ENCODE measurements at regions not wholly inside any gene's neighbourhood (a gene's known extent, or its start where the extent isn't known, plus 50 kb on each side); places are given as distances from the start of the nearest gene placed in this dataset.
A peak's percentile ranks its signal among the peaks of the same experiment; 100 is the strongest.

GRCh38 chr11:111120696-111121302 lies 124.7 kb upstream of the POU2AF2 start:
- no peak overlapping the region for H3K4me3 ChIP-seq (ENCODE audit: insufficient read depth, low read depth, low read length)
- DNase-seq, result no peak
- H3K27me3 ChIP-seq (ENCODE audit: control insufficient read depth, insufficient read depth, low read length), result no peaks in the 10 kb centered on the region
- H3K36me3 ChIP-seq (replicated peaks; ENCODE audit: control insufficient read depth, insufficient read depth, low read length), result no peaks in the 10 kb centered on the region

- Histone ChIP-seq H3K4me3 (ENCODE audit: insufficient read depth, low read depth, low read length) (no peak overlapping the region), H3K27me3 (ENCODE audit: control insufficient read depth, insufficient read depth, low read length) (no peaks in the 10 kb centered on the region), H3K36me3 (replicated peaks; ENCODE audit: control insufficient read depth, insufficient read depth, low read length) (no peaks in the 10 kb centered on the region)
- no peak for DNase-seq
Measured at GRCh38 chr11:111120161-111120560, 125.4 kb upstream of the POU2AF2 start.

GRCh38 chr11:111119751-111120150 lies 125.8 kb upstream of the POU2AF2 start:
- Histone ChIP-seq H3K4me3 (ENCODE audit: insufficient read depth, low read depth, low read length) (no peak overlapping the region), H3K27me3 (ENCODE audit: control insufficient read depth, insufficient read depth, low read length) (no peaks in the 10 kb centered on the region), H3K36me3 (replicated peaks; ENCODE audit: control insufficient read depth, insufficient read depth, low read length) (no peaks in the 10 kb centered on the region)
- no peak for DNase-seq

- no peaks in the 10 kb centered on the region for H3K36me3 ChIP-seq (replicated peaks; ENCODE audit: control insufficient read depth, insufficient read depth, low read length)
- DNase-seq, result no peak
- H3K4me3 ChIP-seq (ENCODE audit: insufficient read depth, low read depth, low read length), result no peak overlapping the region
- no peaks in the 10 kb centered on the region for H3K27me3 ChIP-seq (ENCODE audit: control insufficient read depth, insufficient read depth, low read length)
Measured at GRCh38 chr11:111115890-111116289, 129.6 kb upstream of the POU2AF2 start.

- DNase-seq, result no peak
- no peaks in the 10 kb centered on the region for H3K27me3 ChIP-seq (ENCODE audit: control insufficient read depth, insufficient read depth, low read length)
- no peak overlapping the region for H3K4me3 ChIP-seq (ENCODE audit: insufficient read depth, low read depth, low read length)
- no peaks in the 10 kb centered on the region for H3K36me3 ChIP-seq (replicated peaks; ENCODE audit: control insufficient read depth, insufficient read depth, low read length)
Measured at GRCh38 chr11:111114091-111114490, 131.4 kb upstream of the POU2AF2 start.

GRCh38 chr11:111112614-111113013 lies 132.9 kb upstream of the POU2AF2 start:
- no peak for DNase-seq
- no peaks in the 10 kb centered on the region for H3K36me3 ChIP-seq (replicated peaks; ENCODE audit: control insufficient read depth, insufficient read depth, low read length)
- H3K27me3 ChIP-seq (ENCODE audit: control insufficient read depth, insufficient read depth, low read length), result no peaks in the 10 kb centered on the region
- no peak overlapping the region for H3K4me3 ChIP-seq (ENCODE audit: insufficient read depth, low read depth, low read length)

- H3K27me3 ChIP-seq (ENCODE audit: control insufficient read depth, insufficient read depth, low read length), result no peaks in the 10 kb centered on the region
- no peak for DNase-seq
- no peaks in the 10 kb centered on the region for H3K36me3 ChIP-seq (replicated peaks; ENCODE audit: control insufficient read depth, insufficient read depth, low read length)
- no peak overlapping the region for H3K4me3 ChIP-seq (ENCODE audit: insufficient read depth, low read depth, low read length)
Measured at GRCh38 chr11:111107501-111107900, 138.0 kb upstream of the POU2AF2 start.

GRCh38 chr11:111106641-111107040 lies 138.9 kb upstream of the POU2AF2 start:
- H3K27me3 ChIP-seq (ENCODE audit: control insufficient read depth, insufficient read depth, low read length), result no peaks in the 10 kb centered on the region
- DNase-seq, result no peak
- H3K36me3 ChIP-seq (replicated peaks; ENCODE audit: control insufficient read depth, insufficient read depth, low read length), result no peaks in the 10 kb centered on the region
- no peak overlapping the region for H3K4me3 ChIP-seq (ENCODE audit: insufficient read depth, low read depth, low read length)

GRCh38 chr11:111105566-111105965 lies 140.0 kb upstream of the POU2AF2 start:
- Histone ChIP-seq H3K4me3 (ENCODE audit: insufficient read depth, low read depth, low read length) (no peak overlapping the region), H3K36me3 (replicated peaks; ENCODE audit: control insufficient read depth, insufficient read depth, low read length) (no peaks in the 10 kb centered on the region), H3K27me3 (ENCODE audit: control insufficient read depth, insufficient read depth, low read length) (no peaks in the 10 kb centered on the region)
- no peak for DNase-seq

GRCh38 chr11:111104185-111104584 lies 141.3 kb upstream of the POU2AF2 start:
- no peak for DNase-seq
- Histone ChIP-seq H3K4me3 (ENCODE audit: insufficient read depth, low read depth, low read length) (no peak overlapping the region), H3K36me3 (replicated peaks; ENCODE audit: control insufficient read depth, insufficient read depth, low read length) (no peaks in the 10 kb centered on the region), H3K27me3 (ENCODE audit: control insufficient read depth, insufficient read depth, low read length) (no peaks in the 10 kb centered on the region)

GRCh38 chr11:111101881-111102280 lies 143.6 kb upstream of the POU2AF2 start:
- H3K36me3 ChIP-seq (replicated peaks; ENCODE audit: control insufficient read depth, insufficient read depth, low read length), result no peaks in the 10 kb centered on the region
- H3K4me3 ChIP-seq (ENCODE audit: insufficient read depth, low read depth, low read length), result no peak overlapping the region
- no peaks in the 10 kb centered on the region for H3K27me3 ChIP-seq (ENCODE audit: control insufficient read depth, insufficient read depth, low read length)
- no peak for DNase-seq

GRCh38 chr11:111099028-111099713 lies 146.4 kb upstream of the POU2AF2 start:
- no peak for DNase-seq
- H3K27me3 ChIP-seq (ENCODE audit: control insufficient read depth, insufficient read depth, low read length), result no peaks in the 10 kb centered on the region
- no peaks in the 10 kb centered on the region for H3K36me3 ChIP-seq (replicated peaks; ENCODE audit: control insufficient read depth, insufficient read depth, low read length)
- no peak overlapping the region for H3K4me3 ChIP-seq (ENCODE audit: insufficient read depth, low read depth, low read length)

- no peak for DNase-seq
- Histone ChIP-seq H3K4me3 (ENCODE audit: insufficient read depth, low read depth, low read length) (no peak overlapping the region), H3K27me3 (ENCODE audit: control insufficient read depth, insufficient read depth, low read length) (no peaks in the 10 kb centered on the region), H3K36me3 (replicated peaks; ENCODE audit: control insufficient read depth, insufficient read depth, low read length) (no peaks in the 10 kb centered on the region)
Measured at GRCh38 chr11:111098091-111098490, 147.4 kb upstream of the POU2AF2 start.

- Histone ChIP-seq H3K27me3 (ENCODE audit: control insufficient read depth, insufficient read depth, low read length) (no peaks in the 10 kb centered on the region), H3K36me3 (replicated peaks; ENCODE audit: control insufficient read depth, insufficient read depth, low read length) (no peaks in the 10 kb centered on the region), H3K4me3 (ENCODE audit: insufficient read depth, low read depth, low read length) (peak overlapping the region; percentile 28)
- DNase-seq, result no peak
Measured at GRCh38 chr11:111097191-111097590, 148.3 kb upstream of the POU2AF2 start.

GRCh38 chr11:111095327-111095726 lies 150.2 kb upstream of the POU2AF2 start:
- no peaks in the 10 kb centered on the region for H3K27me3 ChIP-seq (ENCODE audit: control insufficient read depth, insufficient read depth, low read length)
- DNase-seq, result no peak
- H3K36me3 ChIP-seq (replicated peaks; ENCODE audit: control insufficient read depth, insufficient read depth, low read length), result no peaks in the 10 kb centered on the region
- no peak overlapping the region for H3K4me3 ChIP-seq (ENCODE audit: insufficient read depth, low read depth, low read length)

Data from H7 (cell line).